ENCODE measurements at regions not wholly inside any gene's neighbourhood (a gene's known extent, or its start where the extent isn't known, plus 50 kb on each side); places are given as distances from the start of the nearest gene placed in this dataset.

DNA sequence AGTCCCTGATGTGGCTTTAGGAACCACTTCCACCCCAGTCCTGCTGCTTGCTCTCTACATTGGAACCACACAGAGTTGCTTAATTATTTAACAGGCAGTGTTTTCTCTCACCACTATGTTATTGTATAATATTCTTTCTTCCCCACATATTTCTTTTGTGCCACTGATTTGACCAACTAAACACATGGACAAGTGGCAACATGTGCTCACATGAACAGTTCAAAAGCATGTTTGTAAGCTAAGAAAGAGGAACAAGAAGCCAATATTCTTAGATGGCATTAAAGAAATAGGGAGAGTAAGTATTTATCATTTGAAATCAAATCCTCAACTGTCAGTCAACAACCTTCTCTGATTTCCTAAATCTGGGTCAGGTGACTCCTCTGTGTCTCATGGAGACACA, 409.6 kb downstream of the FBXO15 start:
- Histone ChIP-seq H3K27ac (no peak overlapping the region), H3K27me3 (ENCODE audit: insufficient read depth in 3 of 3, low read length in 2 of 3) (no peaks in the 10 kb centered on the region), H3K36me3 (ENCODE audit: insufficient read depth in 1 of 2, low read depth in 1 of 2) (no peaks in the 10 kb centered on the region), H3K9me3 (no peaks in the 10 kb centered on the region), H3K4me1 (no peaks in the 10 kb centered on the region), H3K4me3 (no peak overlapping the region)
- TF ChIP-seq, protein P1, sequence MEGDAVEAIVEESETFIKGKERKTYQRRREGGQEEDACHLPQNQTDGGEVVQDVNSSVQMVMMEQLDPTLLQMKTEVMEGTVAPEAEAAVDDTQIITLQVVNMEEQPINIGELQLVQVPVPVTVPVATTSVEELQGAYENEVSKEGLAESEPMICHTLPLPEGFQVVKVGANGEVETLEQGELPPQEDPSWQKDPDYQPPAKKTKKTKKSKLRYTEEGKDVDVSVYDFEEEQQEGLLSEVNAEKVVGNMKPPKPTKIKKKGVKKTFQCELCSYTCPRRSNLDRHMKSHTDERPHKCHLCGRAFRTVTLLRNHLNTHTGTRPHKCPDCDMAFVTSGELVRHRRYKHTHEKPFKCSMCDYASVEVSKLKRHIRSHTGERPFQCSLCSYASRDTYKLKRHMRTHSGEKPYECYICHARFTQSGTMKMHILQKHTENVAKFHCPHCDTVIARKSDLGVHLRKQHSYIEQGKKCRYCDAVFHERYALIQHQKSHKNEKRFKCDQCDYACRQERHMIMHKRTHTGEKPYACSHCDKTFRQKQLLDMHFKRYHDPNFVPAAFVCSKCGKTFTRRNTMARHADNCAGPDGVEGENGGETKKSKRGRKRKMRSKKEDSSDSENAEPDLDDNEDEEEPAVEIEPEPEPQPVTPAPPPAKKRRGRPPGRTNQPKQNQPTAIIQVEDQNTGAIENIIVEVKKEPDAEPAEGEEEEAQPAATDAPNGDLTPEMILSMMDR (IDR thresholded peaks at IDR 0.05): no peak
- ATAC-seq (no peak), DNase-seq (no peak)
- intact Hi-C loops (cut with DNase I): no loop called here

DNA sequence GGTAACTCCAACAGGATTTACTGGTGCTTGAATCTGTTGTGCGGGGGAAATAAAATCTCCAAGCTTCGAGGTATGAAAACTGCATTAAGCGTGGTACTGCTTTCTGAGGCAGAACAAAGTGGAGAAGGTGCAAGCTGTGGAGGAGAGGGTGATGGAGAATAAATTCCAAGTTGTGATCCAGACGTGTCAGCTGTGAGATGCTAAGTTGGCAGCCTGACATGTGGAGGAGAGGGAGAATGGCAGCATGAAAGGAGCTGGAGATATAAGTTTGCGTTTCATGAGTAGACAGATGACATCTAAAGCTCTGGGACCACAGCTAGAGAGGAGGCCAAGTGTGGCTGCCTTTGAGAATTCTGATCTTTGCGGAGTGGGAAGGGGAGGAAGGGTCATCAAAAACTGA, 411.8 kb downstream of the FBXO15 start:
- WGBS, 3 donors: 68 to 73% (median 72%) methylated on average over 6 of the region's 6 CpGs
- Histone ChIP-seq H3K9me3 (no peaks in the 10 kb centered on the region), H3K27me3 (ENCODE audit: insufficient read depth in 3 of 3, low read length in 2 of 3) (no peaks in the 10 kb centered on the region), H3K36me3 (ENCODE audit: insufficient read depth in 1 of 2, low read depth in 1 of 2) (no peaks in the 10 kb centered on the region), H3K27ac (no peak overlapping the region), H3K4me3 (no peak overlapping the region), H3K4me1 (no peaks in the 10 kb centered on the region)
- DNase-seq (no peak), ATAC-seq (no peak)
- TF ChIP-seq, protein P1 (IDR thresholded peaks at IDR 0.05): no peak
- intact Hi-C loops (cut with DNase I): no loop called here

DNA sequence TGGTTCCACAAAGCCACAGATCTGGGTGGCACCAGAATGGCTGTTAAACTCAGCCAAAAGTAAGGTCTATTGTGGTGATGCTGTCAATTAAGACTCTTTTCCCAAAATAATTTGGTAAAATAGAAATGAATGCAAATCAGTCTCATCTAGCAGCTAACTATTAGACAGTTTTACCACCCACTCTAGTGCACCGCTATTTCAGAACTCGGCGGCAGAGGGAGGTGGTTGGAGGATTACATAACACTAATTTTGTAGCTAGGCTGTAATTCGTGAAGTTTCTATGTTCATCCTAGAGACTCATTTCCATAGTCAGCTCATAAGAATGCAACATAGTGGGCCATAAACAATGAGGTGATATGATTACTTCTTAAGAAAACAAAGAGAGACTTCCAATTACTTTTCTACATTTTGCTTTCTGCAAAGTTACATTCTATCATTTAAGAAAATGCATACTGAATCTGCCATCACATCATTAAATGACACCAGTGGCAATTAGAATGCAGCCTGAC, 413.8 kb downstream of the FBXO15 start:
- ATAC-seq (no peak), DNase-seq (no peak)
- TF ChIP-seq, protein P1 (IDR thresholded peaks at IDR 0.05): no peak
- no peaks in the 10 kb centered on the region for H3K36me3 ChIP-seq (ENCODE audit: insufficient read depth in 1 of 2, low read depth in 1 of 2)
- no peak overlapping the region for H3K4me3 ChIP-seq
- no peak overlapping the region for H3K27ac ChIP-seq
- no peaks in the 10 kb centered on the region for H3K9me3 ChIP-seq
- intact Hi-C loops (cut with DNase I): no loop called here
- 88 to 93% (median 89%) methylated on average over 4 of the region's 4 CpGs for WGBS, 3 donors
- H3K4me1 ChIP-seq: no peaks in the 10 kb centered on the region
- H3K27me3 ChIP-seq (ENCODE audit: insufficient read depth in 3 of 3, low read length in 2 of 3): no peaks in the 10 kb centered on the region

DNA sequence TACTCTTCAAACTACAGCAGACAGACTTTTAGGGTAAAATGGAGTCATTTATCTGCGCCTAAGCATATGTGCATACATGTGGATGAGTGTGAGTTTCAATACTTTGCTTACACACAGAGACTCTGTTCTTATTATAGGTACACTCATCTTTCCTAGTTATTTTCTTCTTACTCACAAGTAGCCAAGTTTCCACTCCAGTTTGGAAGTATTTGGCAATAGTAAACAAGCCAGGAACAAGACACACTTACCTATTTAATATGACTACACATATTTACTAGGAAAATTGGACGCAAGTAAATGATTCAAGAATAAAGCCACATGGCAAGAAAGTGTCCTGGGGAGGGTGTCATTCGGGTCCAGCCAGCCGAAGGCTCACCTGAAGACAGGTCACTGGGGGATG, 414.3 kb downstream of the FBXO15 start:
- no peak overlapping the region for H3K4me3 ChIP-seq
- TF ChIP-seq, protein P1 (IDR thresholded peaks at IDR 0.05): no peak
- DNase-seq: no peak
- 87 to 91% (median 90%) methylated on average over 4 of the region's 4 CpGs for WGBS, 3 donors
- H3K4me1 ChIP-seq: no peaks in the 10 kb centered on the region
- no peaks in the 10 kb centered on the region for H3K9me3 ChIP-seq
- no peaks in the 10 kb centered on the region for H3K27me3 ChIP-seq (ENCODE audit: insufficient read depth in 3 of 3, low read length in 2 of 3)
- H3K27ac ChIP-seq: no peak overlapping the region
- intact Hi-C loops (cut with DNase I): no loop called here
- no peaks in the 10 kb centered on the region for H3K36me3 ChIP-seq (ENCODE audit: insufficient read depth in 1 of 2, low read depth in 1 of 2)
- no peak for ATAC-seq

DNA sequence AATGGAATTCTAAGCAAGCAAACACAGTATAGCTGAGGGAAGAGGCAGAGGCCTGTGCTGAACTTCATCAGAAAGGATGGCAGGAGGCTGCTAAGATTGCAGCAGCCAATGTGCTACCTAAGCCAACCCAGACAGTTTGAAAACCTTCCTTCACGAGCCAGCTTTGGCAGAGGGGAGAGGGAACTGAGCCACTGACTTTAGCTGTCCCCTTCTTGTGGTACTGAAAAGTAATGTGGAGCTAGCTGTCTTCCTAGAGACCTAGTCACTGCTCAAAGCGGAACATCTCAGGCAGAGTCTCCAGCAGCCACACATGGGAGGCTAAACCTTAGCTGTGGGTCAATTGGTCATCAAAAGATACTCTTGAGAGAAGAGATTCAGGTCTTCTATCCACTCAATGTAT, 419.0 kb downstream of the FBXO15 start:
- no peaks in the 10 kb centered on the region for H3K4me1 ChIP-seq
- no peak overlapping the region for H3K4me3 ChIP-seq
- DNase-seq: no peak
- intact Hi-C loops (cut with DNase I): no loop called here
- 36 to 62% (median 38%) methylated on average over 2 of the region's 2 CpGs for WGBS, 3 donors
- H3K27ac ChIP-seq: no peak overlapping the region
- TF ChIP-seq, protein P1 (IDR thresholded peaks at IDR 0.05): no peak
- H3K36me3 ChIP-seq (ENCODE audit: insufficient read depth in 1 of 2, low read depth in 1 of 2): no peaks in the 10 kb centered on the region
- no peaks in the 10 kb centered on the region for H3K9me3 ChIP-seq
- no peak for ATAC-seq
- H3K27me3 ChIP-seq (ENCODE audit: insufficient read depth in 3 of 3, low read length in 2 of 3): no peaks in the 10 kb centered on the region
